Parathyroid adenoma (tissue), 2 donors: ENCODE measurements at regions not wholly inside any gene's neighbourhood (a gene's known extent, or its start where the extent isn't known, plus 50 kb on each side); places are given as distances from the start of the nearest gene placed in this dataset.

Experiments
- H2AFZ ChIP-seq: fragments of 300-600 bp; sonication (generic); one replicate; pipeline ENCODE4 v1.7.0; 2017; ENCODE audit warnings: antibody characterized with exemption, mild to moderate bottlenecking
- H3K27ac ChIP-seq: fragments of 300-600 bp; sonication (generic); one replicate; pipeline ENCODE4 v1.7.0; 2017
- H3K27me3 ChIP-seq: fragments of 300-600 bp; sonication (generic); one replicate; pipeline ENCODE4 v1.7.0; 2017; ENCODE audit warnings: low read length; ENCODE audit not compliant: control insufficient read depth, insufficient read depth
- H3K36me3 ChIP-seq: fragments of 300-600 bp; sonication (generic); one replicate; pipeline ENCODE4 v1.7.0; 2017; ENCODE audit warnings: low read length; ENCODE audit not compliant: control insufficient read depth, insufficient read depth
- H3K4me1 ChIP-seq: fragments of 300-600 bp; sonication (generic); one replicate; pipeline ENCODE4 v1.7.0; 2017; ENCODE audit warnings: control low read depth
- H3K4me2 ChIP-seq: fragments of 300-600 bp; sonication (generic); one replicate; pipeline ENCODE4 v1.7.0; 2017; ENCODE audit warnings: low read length
- H3K4me3 ChIP-seq: fragments of 300-600 bp; sonication (generic); one replicate; pipeline ENCODE4 v1.7.0; 2017; ENCODE audit warnings: low read depth, low read length
- H3K79me2 ChIP-seq: fragments of 300-600 bp; sonication (generic); one replicate; pipeline ENCODE4 v1.7.0; 2017; ENCODE audit warnings: control low read depth
- H3K9ac ChIP-seq: fragments of 300-600 bp; sonication (generic); one replicate; pipeline ENCODE4 v1.7.0; 2017; ENCODE audit warnings: mild to moderate bottlenecking
- H3K9me3 ChIP-seq: fragments of 300-600 bp; sonication (generic); one replicate; pipeline ENCODE4 v1.7.0; 2017; ENCODE audit warnings: low read length; ENCODE audit not compliant: control insufficient read depth
- CTCF ChIP-seq: fragments of 300-600 bp; sonication (generic); IDR thresholded peaks from one replicate; pipeline ENCODE4 v1.7.0; 2017; ENCODE audit warnings: antibody characterized with exemption, mild to moderate bottlenecking
- donor health status: primary hyperparathyroidism.

DNA sequence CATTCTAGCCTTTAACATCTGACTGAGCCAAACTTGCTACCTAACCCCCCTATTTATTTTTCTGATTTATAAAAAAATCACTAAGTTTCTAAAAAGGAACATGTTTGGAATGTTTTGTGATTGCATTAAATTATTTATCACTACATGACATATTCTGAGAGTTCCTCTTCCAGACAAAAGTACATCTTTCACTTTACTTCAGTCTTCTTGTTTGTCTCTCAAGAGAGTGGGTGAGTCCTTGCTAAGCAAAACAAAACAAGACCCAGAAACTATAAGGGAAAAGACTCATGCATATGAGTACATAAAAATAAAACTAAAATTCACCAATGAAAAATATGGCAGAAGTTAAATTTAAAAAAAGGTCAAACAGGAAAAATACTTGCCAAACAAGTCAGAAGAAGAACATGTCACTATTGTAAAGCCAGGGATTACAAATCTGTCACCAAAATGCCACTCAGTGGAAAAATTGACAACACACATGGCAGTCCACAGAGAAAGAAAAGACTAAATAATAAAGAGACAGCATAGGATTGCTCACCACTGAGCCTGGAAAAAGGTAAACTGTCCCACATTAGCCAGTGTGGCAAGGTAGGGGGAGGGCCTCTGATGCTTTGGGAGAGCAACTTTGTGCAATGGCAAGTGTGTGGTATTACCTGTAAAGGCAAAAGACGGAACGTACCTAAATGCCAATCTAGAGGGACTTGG is 166.7 kb upstream of the ZNF32 start:
- no peaks in the 10 kb centered on the region for H3K79me2 ChIP-seq

GRCh38 chr10:43814663-43815062 is 166.0 kb upstream of the ZNF32 start:
- H3K27me3 ChIP-seq: no peaks in the 10 kb centered on the region
- no peak overlapping the region for H3K27ac ChIP-seq
- no peak for TF ChIP-seq CTCF
- no peak overlapping the region for H2AFZ ChIP-seq
- H3K4me2 ChIP-seq: no peak overlapping the region
- no peaks in the 10 kb centered on the region for H3K4me1 ChIP-seq
- no peak overlapping the region for H3K4me3 ChIP-seq
- H3K9me3 ChIP-seq: no peaks in the 10 kb centered on the region
- no peak overlapping the region for H3K9ac ChIP-seq
- no peaks in the 10 kb centered on the region for H3K36me3 ChIP-seq
- no peaks in the 10 kb centered on the region for H3K79me2 ChIP-seq

More for the DNA sequence above, 166.7 kb upstream of the ZNF32 start:
- Histone ChIP-seq H3K27me3 (no peaks in the 10 kb centered on the region), H3K4me3 (no peak overlapping the region), H3K36me3 (no peaks in the 10 kb centered on the region), H3K9me3 (no peaks in the 10 kb centered on the region), H2AFZ (no peak overlapping the region), H3K27ac (no peak overlapping the region), H3K4me2 (no peak overlapping the region), H3K4me1 (no peaks in the 10 kb centered on the region), H3K9ac (no peak overlapping the region)
- TF ChIP-seq CTCF: no peak

GRCh38 chr10:43811871-43812270 is 163.2 kb upstream of the ZNF32 start:
- TF ChIP-seq CTCF: no peak
- H3K9ac ChIP-seq: no peak overlapping the region
- no peaks in the 10 kb centered on the region for H3K79me2 ChIP-seq
- H2AFZ ChIP-seq: no peak overlapping the region
- H3K27me3 ChIP-seq: no peaks in the 10 kb centered on the region
- H3K27ac ChIP-seq: no peak overlapping the region
- H3K4me2 ChIP-seq: no peak overlapping the region
- no peaks in the 10 kb centered on the region for H3K4me1 ChIP-seq
- H3K9me3 ChIP-seq: no peaks in the 10 kb centered on the region
- H3K4me3 ChIP-seq: no peak overlapping the region
- no peaks in the 10 kb centered on the region for H3K36me3 ChIP-seq

DNA sequence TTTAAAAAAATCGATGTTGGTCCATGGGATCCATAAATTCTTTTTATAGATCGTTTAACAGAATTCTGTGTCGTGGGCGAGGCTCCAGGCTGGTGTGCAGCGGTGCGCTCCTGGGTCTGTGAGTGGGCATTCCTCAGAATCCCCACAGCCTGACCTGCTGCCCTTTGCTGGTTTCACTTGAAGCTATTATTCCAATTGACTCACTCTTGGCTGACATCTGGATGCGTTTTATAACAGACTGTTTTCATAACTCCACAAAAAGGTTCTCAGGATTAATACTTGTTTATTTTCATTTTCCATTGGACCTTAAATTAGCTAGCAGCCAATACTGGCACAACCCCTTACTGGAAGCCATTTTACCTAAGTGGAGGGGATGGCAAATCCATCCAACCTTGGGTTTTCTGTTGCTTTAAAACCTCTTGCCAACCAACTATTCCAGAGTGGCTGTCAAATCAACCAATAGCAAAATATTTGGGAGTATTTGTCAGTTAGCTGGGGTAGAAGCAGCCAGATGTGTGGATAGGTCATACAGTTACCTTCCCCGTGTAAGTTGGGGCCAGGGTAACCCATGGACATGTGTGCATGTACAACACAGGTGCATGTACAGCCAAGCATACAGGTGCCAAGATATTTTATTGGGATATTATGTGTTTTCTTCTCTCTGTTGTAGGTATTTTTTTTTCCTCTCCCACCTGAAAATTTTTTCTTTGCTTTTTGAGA is 160.7 kb upstream of the ZNF32 start:
- Histone ChIP-seq H3K27me3 (no peaks in the 10 kb centered on the region), H3K27ac (no peak overlapping the region), H3K4me2 (no peak overlapping the region), H3K9me3 (no peaks in the 10 kb centered on the region), H3K4me1 (no peaks in the 10 kb centered on the region), H3K36me3 (no peaks in the 10 kb centered on the region), H3K4me3 (no peak overlapping the region), H3K79me2 (no peaks in the 10 kb centered on the region), H3K9ac (no peak overlapping the region), H2AFZ (no peak overlapping the region)
- TF ChIP-seq CTCF: no peak
